K562 (cell line): ENCODE measurements at regions not wholly inside any gene's neighbourhood (a gene's known extent, or its start where the extent isn't known, plus 50 kb on each side); places are given as distances from the start of the nearest gene placed in this dataset.
A peak's percentile ranks its signal among the peaks of the same experiment; 100 is the strongest.

Experiments used
- ATAC-seq: fragments of 200-7000 bp; cut with Tn5 transposase; 3 replicates; pipeline ENCODE4 v1.9.1; 2020; ENCODE audit warnings: moderate library complexity
- BruUV-seq: library from RNA; stranded (reverse); fragments of 400-500 nt; replicated peaks from 2 replicates; lab custom pipeline; 2021; lab: Mats Ljungman, UMichigan
- CTCF ChIA-PET: fragments of 300-600 bp; formaldehyde crosslinking; extraction: SDS; loops from one replicate; lab custom pipeline; 2021; ENCODE audit warnings: low intra/inter-chr PET ratio; lab: Yijun Ruan, JAX
- POLR2A ChIA-PET: fragments of 300-600, 350-650 bp; sonication (Branson Sonifier 250); formaldehyde crosslinking; extraction: SDS; loops from one replicate; lab custom pipeline; 2021; ENCODE audit warnings: antibody characterized with exemption, inconsistent platforms; lab: Yijun Ruan, JAX
- DNase-seq, 4 experiments: peaks; one replicate each; pipeline versions ENCODE4 v3.0.0 to v3.0.0-alpha.2; 2011 to 2018; ENCODE audit warnings: low spot score in 3 of 4, mixed read lengths in 3 of 4; ENCODE audit errors: extremely low read depth in 1 of 4
- FAIRE-seq: peaks from 2 replicates; lab custom pipeline; 2011; peaks lifted over from hg19 to GRCh38; lab: Jason Lieb, UNC
- H2AFZ ChIP-seq: 2 replicates; pipeline ENCODE4 v1.6.0; 2011; ENCODE audit warnings: low read depth, low read length, control low read depth, inconsistent platforms
- H3K27ac ChIP-seq: fragments of 200-600 bp; 3 replicates; pipeline ENCODE4 v1.8.0; 2011; ENCODE audit warnings: low read depth, mild to moderate bottlenecking, control low read depth, inconsistent platforms, low read length, moderate library complexity, mixed read lengths; ENCODE audit errors: extremely low read depth
- H3K27me3 ChIP-seq, 2 experiments: fragments of 300-600 bp in 1 of 2; 2 replicates in 1 of 2; 3 replicates in 1 of 2; pipeline versions ENCODE4 v1.6.0 to v1.8.0; 2011; ENCODE audit warnings: inconsistent platforms in 2 of 2, low read length in 2 of 2, mild to moderate bottlenecking in 1 of 2, mixed read lengths in 1 of 2, moderate library complexity in 1 of 2; ENCODE audit not compliant: control insufficient read depth in 2 of 2, insufficient read depth in 2 of 2
- H3K36me3 ChIP-seq: fragments of 300-600 bp; 3 replicates; pipeline ENCODE4 v1.8.0; 2011; ENCODE audit warnings: mild to moderate bottlenecking, low read length, inconsistent platforms; ENCODE audit not compliant: control insufficient read depth, insufficient read depth
- H3K4me1 ChIP-seq, 2 experiments: fragments of 200-600 bp in 1 of 2; replicated peaks in 1 of 2; 2 replicates in 1 of 2; 3 replicates in 1 of 2; pipeline versions ENCODE4 v1.5.1 to v1.8.0; 2011; ENCODE audit warnings: inconsistent platforms in 2 of 2, low read length in 2 of 2, mild to moderate bottlenecking in 1 of 2, mixed read lengths in 1 of 2, moderate library complexity in 1 of 2; ENCODE audit not compliant: control insufficient read depth in 2 of 2, insufficient read depth in 2 of 2
- H3K4me2 ChIP-seq: 2 replicates; pipeline ENCODE4 v1.6.1; 2011; ENCODE audit warnings: low read length, control low read depth, inconsistent platforms, mixed read lengths; ENCODE audit not compliant: insufficient read depth
- H3K4me3 ChIP-seq: fragments of 200-600 bp; sonication (generic), shearing (Covaris generic); 2 replicates; pipeline ENCODE4 v1.5.1; 2016; ENCODE audit warnings: control low read depth, inconsistent platforms
- H3K79me2 ChIP-seq: fragments of 200-600 bp; 3 replicates; pipeline ENCODE4 v1.8.0; 2011; ENCODE audit warnings: low read length, inconsistent platforms; ENCODE audit not compliant: control insufficient read depth, insufficient read depth
- H3K9ac ChIP-seq, 2 experiments: 2 replicates each; pipeline versions ENCODE4 v1.6.0 to v1.6.1; 2011; ENCODE audit warnings: low read depth in 2 of 2, low read length in 2 of 2, control low read depth in 1 of 2, inconsistent platforms in 1 of 2, mild to moderate bottlenecking in 1 of 2, mixed read lengths in 1 of 2; ENCODE audit not compliant: insufficient read depth in 1 of 2
- H3K9me1 ChIP-seq: one replicate; pipeline ENCODE4 v1.6.0; 2011; ENCODE audit warnings: inconsistent platforms, mild to moderate bottlenecking, low read length, moderate library complexity; ENCODE audit not compliant: control insufficient read depth, insufficient read depth
- H3K9me3 ChIP-seq: replicated peaks from 2 replicates; pipeline ENCODE4 v1.5.1; 2011; ENCODE audit warnings: low read depth, low read length, inconsistent platforms; ENCODE audit not compliant: control insufficient read depth, insufficient read depth
- H4K20me1 ChIP-seq: replicated peaks from 2 replicates; pipeline ENCODE4 v1.6.1; 2011; ENCODE audit warnings: low read length, inconsistent platforms, mixed read lengths; ENCODE audit not compliant: control insufficient read depth, insufficient read depth
- C11orf30 ChIP-seq: fragments of 450-650 bp; IDR thresholded peaks from 2 replicates; pipeline ENCODE4 v1.6.1; 2016; ENCODE audit warnings: low read depth, mild to moderate bottlenecking
- NCOA1 ChIP-seq: fragments of 450-650 bp; IDR thresholded peaks from 2 replicates; pipeline ENCODE4 v1.6.1; 2016; ENCODE audit warnings: low read depth
- SREBF1 ChIP-seq: fragments of 150-350 bp; IDR thresholded peaks from 2 replicates; pipeline ENCODE4 v1.6.1; 2014; ENCODE audit warnings: antibody characterized with exemption, low read depth, low read length, borderline replicate concordance
- STAG1 ChIP-seq: sonication (generic); formaldehyde crosslinking; IDR thresholded peaks from 2 replicates; pipeline ENCODE4 v1.5.0; 2020; ENCODE audit warnings: missing genetic modification reagents, borderline replicate concordance
- STAT6 ChIP-seq: sonication (generic); formaldehyde crosslinking; IDR thresholded peaks from 2 replicates; pipeline ENCODE4 v1.8.1; 2023; ENCODE audit warnings: mild to moderate bottlenecking, missing genetic modification reagents
- ZBTB1 ChIP-seq: sonication (generic); formaldehyde crosslinking; IDR thresholded peaks from 2 replicates; pipeline ENCODE4 v1.8.1; 2023; ENCODE audit warnings: missing genetic modification reagents, low read depth, mild to moderate bottlenecking, borderline replicate concordance
- in situ Hi-C: fragments of 300-500 bp; cut with MboI; formaldehyde crosslinking; loops from 4 replicates; pipeline ENCODE4 v1.15.0; 2018; ENCODE audit warnings: inconsistent platforms, mixed read lengths
- intact Hi-C: fragments of 100-400 bp; cut with micrococcal nuclease; formaldehyde crosslinking; loops from 2 replicates; pipeline ENCODE4 v1.14.2; 2022
- TF ChIP-seq, protein P1 (sequence below): fragments of 250-450 bp; sonication (Bioruptor Pico); IDR thresholded peaks from 2 replicates; pipeline ENCODE4 v1.8.0; 2021; ENCODE audit warnings: mild to moderate bottlenecking, moderate library complexity

DNA sequence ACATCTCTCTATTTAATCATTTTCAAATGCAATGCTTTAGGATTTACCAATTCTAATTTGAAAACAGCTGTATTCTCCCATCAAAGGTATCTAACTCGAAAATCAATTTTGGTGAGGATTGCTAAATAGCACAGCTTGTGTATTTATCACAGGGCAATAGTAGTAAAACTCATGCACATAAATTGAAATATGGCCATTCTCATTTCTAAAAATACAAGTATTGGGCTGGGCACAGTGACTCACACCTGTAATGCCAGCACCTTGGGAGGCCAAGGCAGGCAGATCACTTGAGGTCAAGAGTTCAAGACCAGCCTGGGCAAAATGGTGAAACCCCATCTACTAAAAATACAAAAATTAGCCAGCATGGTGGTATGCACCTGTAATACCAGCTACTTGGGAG, 164.8 kb upstream of the RASA1 start (continued):
- TF ChIP-seq ZBTB1 (CRISPR knock-in tag): no peak

GRCh38 chr5:87103616-87104287, 163.9 kb upstream of the RASA1 start:
- no peaks in the 10 kb centered on the region for H3K9me3 ChIP-seq
- H3K9me1 ChIP-seq: no peaks in the 10 kb centered on the region
- ChIA-PET POLR2A (no interaction called here), CTCF (no interaction called here)
- no peak for FAIRE-seq
- no peak for ATAC-seq
- H3K79me2 ChIP-seq: no peaks in the 10 kb centered on the region
- no TSS peak for BruUV-seq
- H3K27ac ChIP-seq: no peak overlapping the region
- intact Hi-C loops: no loop called here
- H3K4me1 ChIP-seq: no peaks in the 10 kb centered on the region
- H3K9ac ChIP-seq: no peak overlapping the region
- no peak overlapping the region for H3K4me3 ChIP-seq
- no peaks in the 10 kb centered on the region for H3K36me3 ChIP-seq
- in situ Hi-C loops: no loop called here
- H3K4me2 ChIP-seq: no peak overlapping the region
- H4K20me1 ChIP-seq: no peaks in the 10 kb centered on the region
- DNase-seq: no peak
- no peak for TF ChIP-seq STAG1 (CRISPR knock-in tag)
- TF ChIP-seq SREBF1: no peak
- TF ChIP-seq STAT6 (CRISPR knock-in tag): no peak
- TF ChIP-seq, protein P1, sequence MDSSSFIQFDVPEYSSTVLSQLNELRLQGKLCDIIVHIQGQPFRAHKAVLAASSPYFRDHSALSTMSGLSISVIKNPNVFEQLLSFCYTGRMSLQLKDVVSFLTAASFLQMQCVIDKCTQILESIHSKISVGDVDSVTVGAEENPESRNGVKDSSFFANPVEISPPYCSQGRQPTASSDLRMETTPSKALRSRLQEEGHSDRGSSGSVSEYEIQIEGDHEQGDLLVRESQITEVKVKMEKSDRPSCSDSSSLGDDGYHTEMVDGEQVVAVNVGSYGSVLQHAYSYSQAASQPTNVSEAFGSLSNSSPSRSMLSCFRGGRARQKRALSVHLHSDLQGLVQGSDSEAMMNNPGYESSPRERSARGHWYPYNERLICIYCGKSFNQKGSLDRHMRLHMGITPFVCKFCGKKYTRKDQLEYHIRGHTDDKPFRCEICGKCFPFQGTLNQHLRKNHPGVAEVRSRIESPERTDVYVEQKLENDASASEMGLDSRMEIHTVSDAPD (CRISPR knock-in tag): no peak
- TF ChIP-seq C11orf30: peak; percentile 26; the same call in 1 of the 2 replicates
- no peak for TF ChIP-seq NCOA1
- no peaks in the 10 kb centered on the region for H3K27me3 ChIP-seq
- no peak overlapping the region for H2AFZ ChIP-seq
